GM12878 (cell line): ENCODE measurements at regions not wholly inside any gene's neighbourhood (a gene's known extent, or its start where the extent isn't known, plus 50 kb on each side); places are given as distances from the start of the nearest gene placed in this dataset.

Experiments used
- CBFB ChIP-seq: IDR thresholded peaks from 2 replicates; pipeline ENCODE4 v1.6.1; 2016; ENCODE audit warnings: antibody characterized with exemption, low read depth
- CTCF ChIP-seq, 3 experiments: IDR thresholded peaks in 2 of 3; conservative IDR thresholded peaks in 1 of 3; 2 replicates each; pipeline ENCODE4 v1.5.1; 2011; ENCODE audit warnings: low read depth in 3 of 3, low read length in 3 of 3, mild to moderate bottlenecking in 3 of 3, control low read depth in 2 of 3, moderate library complexity in 2 of 3, inconsistent platforms in 1 of 3, mixed read lengths in 1 of 3; ENCODE audit not compliant: control insufficient read depth in 2 of 3, insufficient read depth in 1 of 3; ENCODE audit errors: extremely low read depth in 1 of 3
- EGR1 ChIP-seq, 2 experiments: IDR thresholded peaks; 1 replicate in 1 of 2; 2 replicates in 1 of 2; pipeline ENCODE4 v1.6.1; 2011 to 2012; ENCODE audit warnings: low read depth in 2 of 2, low read length in 2 of 2, borderline replicate concordance in 1 of 2, mild to moderate bottlenecking in 1 of 2, moderate library complexity in 1 of 2
- EZH2 ChIP-seq: IDR thresholded peaks from 2 replicates; pipeline ENCODE4 v1.6.1; 2012; ENCODE audit warnings: low read depth, mild to moderate bottlenecking, control low read depth, inconsistent platforms, low read length, borderline replicate concordance; ENCODE audit not compliant: control insufficient read depth
- POLR2A ChIP-seq: IDR thresholded peaks from 2 replicates; pipeline ENCODE4 v1.6.1; 2011; ENCODE audit warnings: low read depth, mild to moderate bottlenecking, low read length
- POLR2AphosphoS5 ChIP-seq: IDR thresholded peaks from 2 replicates; pipeline ENCODE4 v1.6.1; 2011; ENCODE audit warnings: mild to moderate bottlenecking, low read length, inconsistent platforms
- RCOR1 ChIP-seq: conservative IDR thresholded peaks from 2 replicates; pipeline ENCODE4 v1.6.1; 2012; ENCODE audit warnings: low read depth, low read length, improper control_type of control experiment
- RELA ChIP-seq: fragments of 450-650 bp; IDR thresholded peaks from 2 replicates; pipeline ENCODE4 v1.8.0; 2014; ENCODE audit warnings: borderline replicate concordance; ENCODE audit not compliant: partially characterized antibody
- YY1 ChIP-seq: IDR thresholded peaks from 2 replicates; pipeline ENCODE4 v1.6.1; 2011; ENCODE audit warnings: low read depth, mild to moderate bottlenecking, low read length

DNA sequence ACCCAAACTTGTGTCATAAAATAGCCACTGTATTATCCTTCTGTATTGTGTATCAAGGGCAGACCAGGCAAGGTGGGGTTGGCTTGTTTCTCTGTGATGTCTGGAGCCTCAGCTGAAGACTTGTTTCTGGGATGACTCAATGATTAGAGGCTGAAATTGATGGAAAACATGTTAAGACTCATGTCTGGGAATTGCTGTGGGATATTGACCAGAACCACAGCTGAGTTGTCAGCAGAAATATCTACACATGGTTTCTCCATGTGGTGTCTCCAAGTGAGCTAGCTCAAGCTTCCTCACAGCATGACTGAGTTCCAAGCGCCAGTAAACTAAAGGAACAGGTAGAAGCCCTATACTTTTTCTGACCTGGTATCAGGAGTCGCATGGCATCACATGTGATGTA, 128.5 kb upstream of the SYNDIG1 start:
- TF ChIP-seq POLR2AphosphoS5 (no peak), CTCF (IDR thresholded peaks at IDR 0.05 in 2 of 3, conservative IDR thresholded peaks at IDR 0.05 in 1 of 3; ENCODE audit: control insufficient read depth in 2 of 3, extremely low read depth in 1 of 3, insufficient read depth in 1 of 3, low read depth in 3 of 3, low read length in 3 of 3) (no peak), EGR1 (IDR thresholded peaks at IDR 0.05; ENCODE audit: borderline replicate concordance in 1 of 2, low read depth in 2 of 2, low read length in 2 of 2) (no peak), RELA (no peak), RCOR1 (no peak), POLR2A (no peak), EZH2 (no peak), CBFB (no peak), YY1 (no peak)
